OCI-LY1 (cell line): ENCODE measurements at regions not wholly inside any gene's neighbourhood (a gene's known extent, or its start where the extent isn't known, plus 50 kb on each side); places are given as distances from the start of the nearest gene placed in this dataset.

Experiments used
- H2AFZ ChIP-seq: fragments of 200-600 bp; sonication (generic), shearing (Covaris generic); 2 replicates; pipeline ENCODE4 v1.6.0; 2014; ENCODE audit warnings: antibody characterized with exemption, mild to moderate bottlenecking, low read length
- H3F3A ChIP-seq: fragments of 200-600 bp; sonication (generic), shearing (Covaris generic); 2 replicates; pipeline ENCODE4 v1.6.0; 2014; ENCODE audit warnings: mild to moderate bottlenecking, antibody characterized with exemption, low read length, moderate library complexity; ENCODE audit not compliant: insufficient read depth
- H3K27ac ChIP-seq: fragments of 200-600 bp; sonication (generic); 2 replicates; pipeline ENCODE4 v1.5.1; 2014; ENCODE audit warnings: low read length, mixed run types, mild to moderate bottlenecking, low read depth; ENCODE audit not compliant: poor library complexity, severe bottlenecking
- H3K27me3 ChIP-seq: fragments of 200-600 bp; sonication (generic); 2 replicates; pipeline ENCODE4 v1.6.0; 2014; ENCODE audit warnings: antibody characterized with exemption, mild to moderate bottlenecking, low read length, moderate library complexity; ENCODE audit not compliant: insufficient read depth
- H3K36me3 ChIP-seq: fragments of 200-600 bp; sonication (generic); 2 replicates; pipeline ENCODE4 v1.6.1; 2014; ENCODE audit warnings: mild to moderate bottlenecking, antibody characterized with exemption, low read length, moderate library complexity, mixed read lengths; ENCODE audit not compliant: insufficient read depth
- H3K4me1 ChIP-seq: fragments of 200-600 bp; sonication (generic); 2 replicates; pipeline ENCODE4 v1.5.1; 2014; ENCODE audit warnings: mild to moderate bottlenecking, low read length, moderate library complexity; ENCODE audit not compliant: insufficient read depth, severe bottlenecking
- H3K4me2 ChIP-seq: fragments of 200-600 bp; sonication (generic), shearing (Covaris generic); 2 replicates; pipeline ENCODE4 v1.6.1; 2014; ENCODE audit warnings: low read length
- H3K4me3 ChIP-seq: fragments of 200-600 bp; sonication (generic); 2 replicates; pipeline ENCODE4 v1.5.1; 2014; ENCODE audit warnings: low read length, low read depth, mild to moderate bottlenecking, mixed read lengths; ENCODE audit not compliant: poor library complexity, severe bottlenecking
- H3K79me2 ChIP-seq: fragments of 200-600 bp; shearing (Covaris generic); 2 replicates; pipeline ENCODE4 v1.6.1; 2016; ENCODE audit warnings: mixed run types, low read length, mixed read lengths; ENCODE audit not compliant: insufficient read depth
- H3K9ac ChIP-seq: fragments of 200-600 bp; sonication (generic), shearing (Covaris generic); 2 replicates; pipeline ENCODE4 v1.6.1; 2014; ENCODE audit warnings: mild to moderate bottlenecking, low read length, mixed read lengths
- H3K9me2 ChIP-seq: fragments of 200-600 bp; sonication (generic), shearing (Covaris generic); 2 replicates; pipeline ENCODE4 v1.6.1; 2014; ENCODE audit warnings: low read depth, mild to moderate bottlenecking, low read length, mixed read lengths
- H3K9me3 ChIP-seq: fragments of 200-600 bp; shearing (Covaris generic); 2 replicates; pipeline ENCODE4 v1.6.1; 2014; ENCODE audit warnings: low read length, mixed read lengths
- H4K20me1 ChIP-seq: fragments of 200-600 bp; sonication (generic), shearing (Covaris generic); 2 replicates; pipeline ENCODE4 v1.6.0; 2016; ENCODE audit warnings: mild to moderate bottlenecking, low read length; ENCODE audit not compliant: insufficient read depth
- CTCF ChIP-seq: fragments of 200-600 bp; sonication (generic), shearing (Covaris generic); IDR thresholded peaks from 2 replicates; pipeline ENCODE4 v1.5.1; 2017; ENCODE audit warnings: mild to moderate bottlenecking, antibody characterized with exemption, low read length, moderate library complexity, mixed read lengths
- EZH2 ChIP-seq: fragments of 200-600 bp; sonication (generic), shearing (Covaris generic); IDR thresholded peaks from 2 replicates; pipeline ENCODE4 v1.8.0; 2017; ENCODE audit warnings: borderline replicate concordance, mixed run types, mild to moderate bottlenecking, antibody characterized with exemption, low read length, moderate library complexity, mixed read lengths

DNA sequence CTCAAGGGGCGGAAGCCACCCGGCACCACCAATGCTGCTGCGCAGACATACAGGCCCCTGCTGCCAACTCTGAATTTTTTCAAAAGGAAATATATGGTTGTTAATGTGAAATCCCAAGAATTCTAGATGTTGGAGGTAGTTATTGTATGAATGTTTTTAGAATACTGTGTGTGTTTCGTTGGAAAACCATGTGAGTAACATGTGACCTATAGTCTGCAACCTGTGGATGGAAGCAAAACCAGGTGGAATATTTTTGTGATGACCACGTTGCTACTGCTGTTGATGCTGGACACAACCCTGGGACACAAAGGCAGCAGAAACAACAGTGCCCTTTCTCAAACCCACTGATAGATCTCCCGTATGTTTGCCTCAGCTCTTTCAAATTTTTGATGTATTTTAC, 376.3 kb upstream of the SALL1 start:
- no peak for TF ChIP-seq CTCF
- no peak for TF ChIP-seq EZH2
- Histone ChIP-seq H3K9me3 (no peaks in the 10 kb centered on the region), H4K20me1 (no peaks in the 10 kb centered on the region), H3K27me3 (no peaks in the 10 kb centered on the region), H2AFZ (no peak overlapping the region), H3F3A (no peaks in the 10 kb centered on the region), H3K4me2 (no peak overlapping the region), H3K9me2 (no peaks in the 10 kb centered on the region), H3K4me1 (no peaks in the 10 kb centered on the region), H3K4me3 (no peak overlapping the region), H3K36me3 (no peaks in the 10 kb centered on the region), H3K9ac (no peak overlapping the region), H3K27ac (no peak overlapping the region), H3K79me2 (no peaks in the 10 kb centered on the region)

DNA sequence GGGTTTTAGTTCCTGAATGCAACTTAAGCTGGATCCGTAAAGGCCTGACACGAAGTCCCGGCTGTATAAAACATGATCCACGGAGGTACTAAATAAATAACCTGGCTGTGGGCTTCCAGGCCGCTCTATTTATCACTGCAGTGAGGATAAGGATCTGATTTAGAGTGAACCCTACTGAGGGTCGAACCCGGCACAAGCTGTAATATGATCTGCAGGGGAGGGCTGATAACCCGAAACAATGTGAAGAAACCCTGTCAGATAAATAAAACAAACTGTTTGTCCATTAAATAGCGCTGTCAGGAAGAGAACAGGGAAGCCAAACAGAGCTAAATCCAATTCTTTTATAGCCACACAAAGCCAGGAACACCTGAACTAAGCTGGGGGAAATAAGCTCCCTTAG, 375.6 kb upstream of the SALL1 start:
- H3K4me2 ChIP-seq = no peak overlapping the region

DNA sequence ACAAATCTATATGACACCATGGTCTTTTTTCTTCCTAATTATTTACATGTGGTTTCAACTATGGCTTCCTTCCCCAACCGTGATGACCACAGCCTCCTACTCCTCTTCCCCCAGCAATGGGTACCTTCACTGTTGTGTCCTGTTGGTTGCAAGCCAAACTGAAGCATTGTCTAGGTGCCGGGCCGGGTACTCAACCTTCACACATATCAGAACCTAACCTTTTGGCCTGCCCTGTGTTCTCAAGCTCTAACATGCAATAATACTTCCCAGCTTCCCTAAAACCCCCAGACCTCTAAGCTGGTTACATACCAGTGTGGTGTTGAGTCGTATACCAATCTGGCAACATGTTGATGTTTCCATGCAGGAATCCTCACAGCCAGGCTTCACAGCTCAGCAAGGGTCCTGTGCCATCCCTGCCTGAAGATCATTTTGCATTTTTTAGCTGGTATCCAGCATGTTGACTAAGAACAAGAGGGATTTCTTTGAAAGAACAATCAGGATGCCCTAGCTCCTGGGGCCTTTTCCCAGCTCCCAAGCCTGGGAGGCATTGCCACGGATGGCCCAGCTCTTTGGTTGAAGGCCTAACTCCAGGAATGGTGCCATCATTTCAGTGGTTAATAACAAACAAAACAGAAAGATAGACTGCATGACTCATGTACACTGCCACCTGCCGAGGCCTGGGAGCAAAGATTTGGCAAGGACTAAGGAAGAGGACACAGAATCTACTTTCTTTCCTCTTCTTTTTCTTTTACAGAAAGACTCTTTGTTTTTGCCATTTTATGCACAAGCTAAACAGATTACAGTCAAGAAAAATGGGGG, 373.7 kb upstream of the SALL1 start:
- no peak overlapping the region for H3K4me2 ChIP-seq
- no peaks in the 10 kb centered on the region for H3K27me3 ChIP-seq
- no peaks in the 10 kb centered on the region for H3K4me1 ChIP-seq
- H3K27ac ChIP-seq = no peak overlapping the region
- TF ChIP-seq EZH2 = no peak
- TF ChIP-seq CTCF = no peak
- no peak overlapping the region for H2AFZ ChIP-seq
- H4K20me1 ChIP-seq = no peaks in the 10 kb centered on the region
- H3K9me3 ChIP-seq = no peaks in the 10 kb centered on the region
- no peak overlapping the region for H3K9ac ChIP-seq
- H3K79me2 ChIP-seq = no peaks in the 10 kb centered on the region
- H3K4me3 ChIP-seq = no peak overlapping the region
- no peaks in the 10 kb centered on the region for H3K9me2 ChIP-seq
- H3F3A ChIP-seq = no peaks in the 10 kb centered on the region
- no peaks in the 10 kb centered on the region for H3K36me3 ChIP-seq

More for the DNA sequence above, 375.6 kb upstream of the SALL1 start:
- H2AFZ ChIP-seq = no peak overlapping the region
- H3K4me1 ChIP-seq = no peaks in the 10 kb centered on the region
- no peaks in the 10 kb centered on the region for H4K20me1 ChIP-seq
- no peaks in the 10 kb centered on the region for H3K79me2 ChIP-seq
- no peaks in the 10 kb centered on the region for H3K9me2 ChIP-seq
- H3K9me3 ChIP-seq = no peaks in the 10 kb centered on the region
- H3K27me3 ChIP-seq = no peaks in the 10 kb centered on the region
- H3F3A ChIP-seq = no peaks in the 10 kb centered on the region
- H3K27ac ChIP-seq = no peak overlapping the region
- no peak overlapping the region for H3K4me3 ChIP-seq
- no peak overlapping the region for H3K9ac ChIP-seq
- TF ChIP-seq CTCF (no peak), EZH2 (no peak)
- H3K36me3 ChIP-seq = no peaks in the 10 kb centered on the region
